ENCODE measurements at regions not wholly inside any gene's neighbourhood (a gene's known extent, or its start where the extent isn't known, plus 50 kb on each side); places are given as distances from the start of the nearest gene placed in this dataset.
"Not testable (repeated sequence)": the region's sequence is repeated elsewhere in the genome, so short reads cannot be mapped to it uniquely, and the experiment has no call there.

GRCh38 chr13:90919153-90919552, 428.3 kb upstream of the MIR17HG start:
- no peak for DNase-seq (ENCODE audit: low spot score)
- TF ChIP-seq, protein P1, sequence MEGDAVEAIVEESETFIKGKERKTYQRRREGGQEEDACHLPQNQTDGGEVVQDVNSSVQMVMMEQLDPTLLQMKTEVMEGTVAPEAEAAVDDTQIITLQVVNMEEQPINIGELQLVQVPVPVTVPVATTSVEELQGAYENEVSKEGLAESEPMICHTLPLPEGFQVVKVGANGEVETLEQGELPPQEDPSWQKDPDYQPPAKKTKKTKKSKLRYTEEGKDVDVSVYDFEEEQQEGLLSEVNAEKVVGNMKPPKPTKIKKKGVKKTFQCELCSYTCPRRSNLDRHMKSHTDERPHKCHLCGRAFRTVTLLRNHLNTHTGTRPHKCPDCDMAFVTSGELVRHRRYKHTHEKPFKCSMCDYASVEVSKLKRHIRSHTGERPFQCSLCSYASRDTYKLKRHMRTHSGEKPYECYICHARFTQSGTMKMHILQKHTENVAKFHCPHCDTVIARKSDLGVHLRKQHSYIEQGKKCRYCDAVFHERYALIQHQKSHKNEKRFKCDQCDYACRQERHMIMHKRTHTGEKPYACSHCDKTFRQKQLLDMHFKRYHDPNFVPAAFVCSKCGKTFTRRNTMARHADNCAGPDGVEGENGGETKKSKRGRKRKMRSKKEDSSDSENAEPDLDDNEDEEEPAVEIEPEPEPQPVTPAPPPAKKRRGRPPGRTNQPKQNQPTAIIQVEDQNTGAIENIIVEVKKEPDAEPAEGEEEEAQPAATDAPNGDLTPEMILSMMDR (IDR thresholded peaks at IDR 0.05; ENCODE audit: extremely low read depth, missing control alignments): no peak

GRCh38 chr13:90926459-90926858, 421.0 kb upstream of the MIR17HG start:
- DNase-seq (ENCODE audit: low spot score): no peak
- TF ChIP-seq, protein P1 (IDR thresholded peaks at IDR 0.05; ENCODE audit: extremely low read depth, missing control alignments): no peak

- DNase-seq (ENCODE audit: low spot score): no peak
- TF ChIP-seq, protein P1 (IDR thresholded peaks at IDR 0.05; ENCODE audit: extremely low read depth, missing control alignments): no peak
Measured at GRCh38 chr13:90928109-90928508, 419.4 kb upstream of the MIR17HG start.

- no peak for DNase-seq (ENCODE audit: low spot score)
- TF ChIP-seq, protein P1 (IDR thresholded peaks at IDR 0.05; ENCODE audit: extremely low read depth, missing control alignments): no peak
Measured at GRCh38 chr13:90933097-90933826, 414.2 kb upstream of the MIR17HG start.

GRCh38 chr13:90934741-90935140, 412.7 kb upstream of the MIR17HG start:
- TF ChIP-seq, protein P1 (IDR thresholded peaks at IDR 0.05; ENCODE audit: extremely low read depth, missing control alignments): no peak
- no peak for DNase-seq (ENCODE audit: low spot score)

DNA sequence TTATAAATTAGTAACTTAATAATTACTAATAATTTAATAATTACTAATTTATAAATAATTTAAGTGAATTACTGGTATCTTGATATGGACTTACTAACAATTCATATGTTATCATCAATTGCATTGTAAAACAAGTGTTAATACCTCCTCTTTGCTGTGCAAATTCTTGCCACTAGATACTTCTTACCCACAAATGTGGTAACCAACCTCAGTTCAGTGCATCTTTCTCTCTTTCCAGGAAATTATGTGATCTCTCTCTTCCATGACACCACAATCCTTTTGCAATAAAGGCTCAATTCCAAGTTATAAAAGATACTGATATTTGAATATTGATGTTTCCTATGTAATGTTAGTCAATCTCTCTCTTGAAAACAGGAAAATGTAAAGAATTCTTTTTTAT, 408.6 kb upstream of the MIR17HG start:
- TF ChIP-seq, protein P1 (IDR thresholded peaks at IDR 0.05; ENCODE audit: extremely low read depth, missing control alignments): no peak
- no peak for DNase-seq (ENCODE audit: low spot score)

- DNase-seq (ENCODE audit: low spot score): no peak
- TF ChIP-seq, protein P1 (IDR thresholded peaks at IDR 0.05; ENCODE audit: extremely low read depth, missing control alignments): no peak
Measured at GRCh38 chr13:90943946-90944345, 403.5 kb upstream of the MIR17HG start.

- DNase-seq (ENCODE audit: low spot score): not testable (repeated sequence)
Measured at GRCh38 chr13:90945146-90945545, 402.3 kb upstream of the MIR17HG start.

DNA sequence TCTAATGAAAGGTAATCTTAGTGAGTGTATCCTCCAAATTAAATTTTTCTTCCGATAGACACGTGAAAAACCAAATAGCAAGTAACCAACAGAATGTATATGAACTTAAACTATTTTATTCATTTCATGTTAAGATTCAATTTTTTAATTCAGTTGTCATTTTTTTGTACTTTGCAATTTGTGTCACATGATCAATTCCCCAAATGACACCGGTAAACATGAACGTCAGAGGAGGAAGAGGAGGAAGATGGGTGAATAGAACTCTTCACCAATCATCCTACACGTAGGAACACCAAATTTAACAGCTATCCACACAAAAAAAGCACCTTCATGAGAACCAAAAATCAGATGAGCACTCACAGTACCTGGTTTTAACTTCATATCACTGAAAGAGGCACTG, 401.4 kb upstream of the MIR17HG start:
- DNase-seq (ENCODE audit: low spot score): not testable (repeated sequence)
